ENCODE measurements at regions not wholly inside any gene's neighbourhood (a gene's known extent, or its start where the extent isn't known, plus 50 kb on each side); places are given as distances from the start of the nearest gene placed in this dataset.

GRCh38 chr2:16199882-16200553 lies 259.7 kb downstream of the MYCN start:
- no peak for TF ChIP-seq SMC3 (IDR thresholded peaks at IDR 0.05; ENCODE audit: low read depth, low read length)
- no peak for TF ChIP-seq RXRA (IDR thresholded peaks at IDR 0.05; ENCODE audit: borderline replicate concordance, low read depth)
- no peak for TF ChIP-seq RFX5 (IDR thresholded peaks at IDR 0.05; ENCODE audit: low read length)
- no peak for TF ChIP-seq FOXJ3 (CRISPR knock-in tag; IDR thresholded peaks at IDR 0.05)
- no peak for TF ChIP-seq CTCF (IDR thresholded peaks at IDR 0.05)
- no peak for TF ChIP-seq JUND (IDR thresholded peaks at IDR 0.05)
- TF ChIP-seq EP300 (IDR thresholded peaks at IDR 0.05; ENCODE audit: borderline replicate concordance in 1 of 2, low read depth in 1 of 2, low read length in 1 of 2) = no peak
- no peak for TF ChIP-seq USF2 (IDR thresholded peaks at IDR 0.05; ENCODE audit: borderline replicate concordance, low read depth, low read length)
- no peak for TF ChIP-seq POLR2AphosphoS5 (IDR thresholded peaks at IDR 0.05; ENCODE audit: low read depth, low read length)
- no peak for TF ChIP-seq REST (IDR thresholded peaks at IDR 0.05; ENCODE audit: low read depth, low read length)
- TF ChIP-seq TAF1 (IDR thresholded peaks at IDR 0.05; ENCODE audit: borderline replicate concordance, low read depth, low read length) = no peak
- no peak for TF ChIP-seq NRF1 (IDR thresholded peaks at IDR 0.05; ENCODE audit: low read depth, low read length)
- no peak for TF ChIP-seq GATA2 (CRISPR knock-in tag; IDR thresholded peaks at IDR 0.05)
